H9 (cell line): ENCODE measurements at regions not wholly inside any gene's neighbourhood (a gene's known extent, or its start where the extent isn't known, plus 50 kb on each side); places are given as distances from the start of the nearest gene placed in this dataset.

Experiments used
- DNase-seq: peaks from one replicate; pipeline ENCODE4 v3.0.0-alpha.2; 2017
- H2AFZ ChIP-seq: one replicate; pipeline ENCODE4 v1.6.1; 2013; ENCODE audit warnings: mild to moderate bottlenecking, low read length, control low read depth, moderate library complexity
- H2AK5ac ChIP-seq: 2 replicates; pipeline ENCODE4 v1.6.1; 2013; ENCODE audit warnings: low read length, control low read depth, mixed read lengths; ENCODE audit not compliant: insufficient read length
- H2BK120ac ChIP-seq: one replicate; pipeline ENCODE4 v1.6.1; 2013; ENCODE audit warnings: low read depth, mild to moderate bottlenecking, low read length, control low read depth, inconsistent platforms; ENCODE audit not compliant: poor library complexity, severe bottlenecking
- H2BK12ac ChIP-seq: 2 replicates; pipeline ENCODE4 v1.6.1; 2013; ENCODE audit warnings: low read length, control low read depth, mixed read lengths, low read depth; ENCODE audit not compliant: insufficient read length
- H2BK15ac ChIP-seq: 2 replicates; pipeline ENCODE4 v1.6.1; 2013; ENCODE audit warnings: low read depth, low read length, control low read depth
- H2BK20ac ChIP-seq: one replicate; pipeline ENCODE4 v1.6.1; 2013; ENCODE audit warnings: low read depth, mild to moderate bottlenecking, low read length, control low read depth, inconsistent platforms; ENCODE audit not compliant: poor library complexity, severe bottlenecking
- H2BK5ac ChIP-seq: 2 replicates; pipeline ENCODE4 v1.6.1; 2013; ENCODE audit warnings: low read length, control low read depth, mixed read lengths; ENCODE audit not compliant: insufficient read length
- H3K14ac ChIP-seq: 2 replicates; pipeline ENCODE4 v1.6.1; 2013; ENCODE audit warnings: low read length, control low read depth; ENCODE audit not compliant: insufficient read depth
- H3K18ac ChIP-seq: 2 replicates; pipeline ENCODE4 v1.6.1; 2013; ENCODE audit warnings: low read depth, mild to moderate bottlenecking, mixed read lengths, low read length, control low read depth; ENCODE audit not compliant: insufficient read length
- H3K23ac ChIP-seq: 2 replicates; pipeline ENCODE4 v1.6.1; 2013; ENCODE audit warnings: low read length, control low read depth, mixed read lengths, low read depth; ENCODE audit not compliant: insufficient read length
- H3K23me2 ChIP-seq: 2 replicates; pipeline ENCODE4 v1.6.1; 2013; ENCODE audit warnings: low read depth, mild to moderate bottlenecking, mixed read lengths, low read length, control low read depth; ENCODE audit not compliant: insufficient read length, poor library complexity, severe bottlenecking
- H3K27ac ChIP-seq: 2 replicates; pipeline ENCODE4 v1.5.1; 2013; ENCODE audit warnings: low read length, control low read depth, mixed read lengths, low read depth; ENCODE audit not compliant: insufficient read length
- H3K27me3 ChIP-seq: 2 replicates; pipeline ENCODE4 v1.6.1; 2013; ENCODE audit warnings: low read length, control low read depth, inconsistent platforms; ENCODE audit not compliant: insufficient read depth
- H3K4ac ChIP-seq: 2 replicates; pipeline ENCODE4 v1.6.1; 2013; ENCODE audit warnings: low read depth, mild to moderate bottlenecking, control low read depth, inconsistent platforms, low read length, moderate library complexity
- H3K4me1 ChIP-seq: 2 replicates; pipeline ENCODE4 v1.6.1; 2013; ENCODE audit warnings: low read length, control low read depth, inconsistent platforms; ENCODE audit not compliant: insufficient read depth
- H3K4me2 ChIP-seq: 2 replicates; pipeline ENCODE4 v1.6.1; 2013; ENCODE audit warnings: low read length, control low read depth, mixed read lengths; ENCODE audit not compliant: insufficient read length, insufficient read depth
- H3K56ac ChIP-seq: 2 replicates; pipeline ENCODE4 v1.6.1; 2013; ENCODE audit warnings: low read depth, mild to moderate bottlenecking, mixed read lengths, low read length, control low read depth; ENCODE audit not compliant: insufficient read length
- H3K79me1 ChIP-seq: 2 replicates; pipeline ENCODE4 v1.6.1; 2013; ENCODE audit warnings: low read depth, mild to moderate bottlenecking, moderate library complexity, low read length, control low read depth, inconsistent platforms; ENCODE audit not compliant: insufficient read depth, poor library complexity, severe bottlenecking
- H3K79me2 ChIP-seq: 2 replicates; pipeline ENCODE4 v1.6.1; 2013; ENCODE audit warnings: low read length, control low read depth, inconsistent platforms; ENCODE audit not compliant: insufficient read depth
- H3K9ac ChIP-seq: 2 replicates; pipeline ENCODE4 v1.6.1; 2013; ENCODE audit warnings: low read length, control low read depth, mixed read lengths; ENCODE audit not compliant: insufficient read length; ENCODE audit errors: extremely low read depth
- H3K9me3 ChIP-seq: one replicate; pipeline ENCODE4 v1.6.1; 2013; ENCODE audit warnings: low read depth, low read length, inconsistent platforms; ENCODE audit not compliant: control insufficient read depth
- H3T11ph ChIP-seq: one replicate; pipeline ENCODE4 v1.6.1; 2013; ENCODE audit warnings: mild to moderate bottlenecking, low read length, control low read depth, inconsistent platforms
- H4K20me1 ChIP-seq: one replicate; pipeline ENCODE4 v1.6.1; 2013; ENCODE audit not compliant: control insufficient read depth, insufficient read length, insufficient read depth
- H4K5ac ChIP-seq: 2 replicates; pipeline ENCODE4 v1.6.1; 2013; ENCODE audit warnings: low read depth, mild to moderate bottlenecking, mixed read lengths, low read length, control low read depth; ENCODE audit not compliant: insufficient read length
- H4K8ac ChIP-seq: replicated peaks from 2 replicates; pipeline ENCODE4 v1.6.1; 2013; ENCODE audit warnings: low read length, control low read depth, mixed read lengths, low read depth; ENCODE audit not compliant: insufficient read length
- H4K91ac ChIP-seq: 2 replicates; pipeline ENCODE4 v1.6.1; 2013; ENCODE audit warnings: low read depth, mild to moderate bottlenecking, moderate library complexity, mixed read lengths, low read length, control low read depth; ENCODE audit not compliant: insufficient read length
- H3K27ac Mint-ChIP-seq, 3 experiments: 2 replicates in 2 of 3; 3 replicates in 1 of 3; pipeline ENCODE4 v1.8.0; 2020 to 2021; ENCODE audit warnings: mixed read lengths in 3 of 3, mild to moderate bottlenecking in 1 of 3, moderate library complexity in 1 of 3
- H3K27me3 Mint-ChIP-seq: 2 replicates; pipeline ENCODE4 v1.8.0; 2021; ENCODE audit warnings: low read depth, mild to moderate bottlenecking, moderate library complexity, mixed read lengths
- H3K36me3 Mint-ChIP-seq, 3 experiments: 2 replicates in 2 of 3; 3 replicates in 1 of 3; pipeline ENCODE4 v1.8.0; 2020 to 2021; ENCODE audit warnings: low read depth in 3 of 3, mixed read lengths in 3 of 3; ENCODE audit not compliant: insufficient read depth in 1 of 3
- H3K4me1 Mint-ChIP-seq, 2 experiments: 2 replicates each; pipeline ENCODE4 v1.8.0; 2020; ENCODE audit warnings: mixed read lengths in 2 of 2
- H3K4me3 Mint-ChIP-seq, 2 experiments: 2 replicates in 1 of 2; 3 replicates in 1 of 2; pipeline ENCODE4 v1.8.0; 2020 to 2021; ENCODE audit warnings: mild to moderate bottlenecking in 2 of 2, mixed read lengths in 2 of 2, moderate library complexity in 1 of 2
- H3K9me3 Mint-ChIP-seq, 2 experiments: 2 replicates in 1 of 2; 3 replicates in 1 of 2; pipeline ENCODE4 v1.8.0; 2020; ENCODE audit warnings: mild to moderate bottlenecking in 2 of 2, mixed read lengths in 2 of 2, moderate library complexity in 1 of 2
- TF ChIP-seq, protein P1 (sequence below): fragments of 200-600 bp; sonication (generic); conservative IDR thresholded peaks from 3 replicates; pipeline ENCODE4 v1.8.0; 2021; ENCODE audit warnings: antibody characterized with exemption, mild to moderate bottlenecking

DNA sequence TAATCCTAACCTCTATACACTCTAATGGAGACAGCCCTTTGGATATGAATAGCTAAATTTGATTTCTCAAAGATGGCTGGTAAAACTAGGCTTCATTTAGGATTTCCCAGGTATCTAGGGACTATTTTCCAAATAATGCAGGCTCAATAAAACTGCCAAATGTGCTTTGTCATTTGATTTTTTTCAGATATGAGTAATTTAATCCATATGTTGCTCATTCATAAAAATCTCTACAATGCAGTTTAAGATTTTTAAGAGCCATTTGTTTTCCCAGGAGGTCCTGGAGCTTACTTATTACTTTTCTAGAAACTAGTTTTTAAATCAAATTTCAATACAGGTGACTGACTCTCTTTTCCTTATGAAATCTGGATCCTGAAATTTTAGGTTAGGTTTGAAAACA, 349.3 kb upstream of the SLC24A2 start:
- H4K91ac ChIP-seq: no peak overlapping the region
- no peak overlapping the region for H2AFZ ChIP-seq
- DNase-seq: no peak
- TF ChIP-seq, protein P1, sequence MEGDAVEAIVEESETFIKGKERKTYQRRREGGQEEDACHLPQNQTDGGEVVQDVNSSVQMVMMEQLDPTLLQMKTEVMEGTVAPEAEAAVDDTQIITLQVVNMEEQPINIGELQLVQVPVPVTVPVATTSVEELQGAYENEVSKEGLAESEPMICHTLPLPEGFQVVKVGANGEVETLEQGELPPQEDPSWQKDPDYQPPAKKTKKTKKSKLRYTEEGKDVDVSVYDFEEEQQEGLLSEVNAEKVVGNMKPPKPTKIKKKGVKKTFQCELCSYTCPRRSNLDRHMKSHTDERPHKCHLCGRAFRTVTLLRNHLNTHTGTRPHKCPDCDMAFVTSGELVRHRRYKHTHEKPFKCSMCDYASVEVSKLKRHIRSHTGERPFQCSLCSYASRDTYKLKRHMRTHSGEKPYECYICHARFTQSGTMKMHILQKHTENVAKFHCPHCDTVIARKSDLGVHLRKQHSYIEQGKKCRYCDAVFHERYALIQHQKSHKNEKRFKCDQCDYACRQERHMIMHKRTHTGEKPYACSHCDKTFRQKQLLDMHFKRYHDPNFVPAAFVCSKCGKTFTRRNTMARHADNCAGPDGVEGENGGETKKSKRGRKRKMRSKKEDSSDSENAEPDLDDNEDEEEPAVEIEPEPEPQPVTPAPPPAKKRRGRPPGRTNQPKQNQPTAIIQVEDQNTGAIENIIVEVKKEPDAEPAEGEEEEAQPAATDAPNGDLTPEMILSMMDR: no peak
- H3K4me1 ChIP-seq: no peaks in the 10 kb centered on the region
- H2BK120ac ChIP-seq: no peak overlapping the region
- H3K79me1 ChIP-seq: no peaks in the 10 kb centered on the region
- no peaks in the 10 kb centered on the region for H3K79me2 ChIP-seq
- H4K8ac ChIP-seq: no peak overlapping the region
- H3K27ac ChIP-seq: no peak overlapping the region
- no peaks in the 10 kb centered on the region for H3K27me3 ChIP-seq
- no peak overlapping the region for H2BK15ac ChIP-seq
- no peaks in the 10 kb centered on the region for H3K9me3 ChIP-seq
- H3K27me3 Mint-ChIP-seq: no peaks in the 10 kb centered on the region
- H2AK5ac ChIP-seq: no peak overlapping the region
- no peak overlapping the region for H3K56ac ChIP-seq
- no peak overlapping the region for H2BK5ac ChIP-seq
- no peak overlapping the region for H3K23ac ChIP-seq
- no peaks in the 10 kb centered on the region for H3K9me3 Mint-ChIP-seq
- H2BK20ac ChIP-seq: no peak overlapping the region
- H3K4ac ChIP-seq: no peak overlapping the region
- no peak overlapping the region for H3K4me3 Mint-ChIP-seq
- no peak overlapping the region for H3T11ph ChIP-seq
- H3K4me1 Mint-ChIP-seq: peaks cover 8 to 11% of the 10 kb centered on the region in 2 experiments
- no peak overlapping the region for H3K9ac ChIP-seq
- H4K20me1 ChIP-seq: no peaks in the 10 kb centered on the region
- no peak overlapping the region for H2BK12ac ChIP-seq
- no peak overlapping the region for H3K18ac ChIP-seq
- H3K14ac ChIP-seq: no peak overlapping the region
- H3K23me2 ChIP-seq: no peaks in the 10 kb centered on the region
- H3K4me2 ChIP-seq: no peak overlapping the region
- H3K36me3 Mint-ChIP-seq: no peaks in the 10 kb centered on the region
- H3K27ac Mint-ChIP-seq: no peak overlapping the region
- H4K5ac ChIP-seq: no peak overlapping the region
